HAP-1 (cell line): ENCODE measurements at regions not wholly inside any gene's neighbourhood (a gene's known extent, or its start where the extent isn't known, plus 50 kb on each side); places are given as distances from the start of the nearest gene placed in this dataset.

Source experiments
- DNase-seq, 2 experiments: peaks; one replicate each; pipeline ENCODE4 v3.0.0-alpha.2; 2016 to 2020; ENCODE audit warnings: low spot score in 2 of 2
- H3K27me3 ChIP-seq: fragments of 250-450 bp; sonication (Bioruptor Pico); 2 replicates; pipeline ENCODE4 v1.5.1; 2020; ENCODE audit warnings: low read depth, mild to moderate bottlenecking, moderate library complexity
- H3K36me3 ChIP-seq: fragments of 250-450 bp; sonication (Bioruptor Pico); replicated peaks from 2 replicates; pipeline ENCODE4 v1.5.1; 2020; ENCODE audit warnings: mild to moderate bottlenecking
- H3K4me1 ChIP-seq: fragments of 250-450 bp; sonication (Bioruptor Pico); 2 replicates; pipeline ENCODE4 v1.5.1; 2020; ENCODE audit warnings: mild to moderate bottlenecking
- H3K4me3 ChIP-seq: fragments of 250-450 bp; sonication (Bioruptor Pico); 2 replicates; pipeline ENCODE4 v1.5.1; 2020; ENCODE audit warnings: mild to moderate bottlenecking, moderate library complexity
- H3K9me3 ChIP-seq: fragments of 250-450 bp; sonication (Bioruptor Pico); 2 replicates; pipeline ENCODE4 v1.5.1; 2020; ENCODE audit warnings: mild to moderate bottlenecking, moderate library complexity
- in situ Hi-C: fragments of 300-500 bp; cut with MboI; formaldehyde crosslinking; loops from 3 replicates; pipeline ENCODE4 v1.14.3; 2020; ENCODE audit warnings: low sequenced_read_pairs, inconsistent platforms, mixed read lengths

GRCh38 chr14:49451938-49452337 is 134.2 kb downstream of the RPS29 start:
- Histone ChIP-seq H3K4me3 (no peak overlapping the region), H3K4me1 (peaks cover 4% of the 10 kb centered on the region), H3K27me3 (no peaks in the 10 kb centered on the region; the same call in 1 of the 2 replicates), H3K36me3 (no peaks in the 10 kb centered on the region), H3K9me3 (no peaks in the 10 kb centered on the region; the same call in 1 of the 2 replicates)
- DNase-seq, result no peak
- in situ Hi-C loops, result no loop called here

GRCh38 chr14:49449749-49450148 is 136.4 kb downstream of the RPS29 start:
- Histone ChIP-seq H3K4me3 (no peak overlapping the region), H3K4me1 (peaks cover 19% of the 10 kb centered on the region), H3K27me3 (no peaks in the 10 kb centered on the region; the same call in 1 of the 2 replicates), H3K9me3 (no peaks in the 10 kb centered on the region; the same call in 1 of the 2 replicates), H3K36me3 (no peaks in the 10 kb centered on the region)
- DNase-seq, result no peak
- in situ Hi-C loops, result no loop called here

GRCh38 chr14:49447540-49448107 is 138.6 kb downstream of the RPS29 start:
- no peak for DNase-seq
- no peaks in the 10 kb centered on the region; the same call in 1 of the 2 replicates for H3K9me3 ChIP-seq
- no peaks in the 10 kb centered on the region for H3K36me3 ChIP-seq
- no peaks in the 10 kb centered on the region for H3K27me3 ChIP-seq
- in situ Hi-C loops, result no loop called here
- no peak overlapping the region for H3K4me3 ChIP-seq
- H3K4me1 ChIP-seq, result peaks cover 19% of the 10 kb centered on the region

- H3K4me3 ChIP-seq, result no peak overlapping the region
- in situ Hi-C loops, result no loop called here
- DNase-seq, result no peak
- H3K4me1 ChIP-seq, result peaks cover 19% of the 10 kb centered on the region
- H3K27me3 ChIP-seq, result peaks cover 1% of the 10 kb centered on the region; the same call in 1 of the 2 replicates
- H3K9me3 ChIP-seq, result no peaks in the 10 kb centered on the region; the same call in 1 of the 2 replicates
- H3K36me3 ChIP-seq, result no peaks in the 10 kb centered on the region
Measured at GRCh38 chr14:49446801-49447200, 139.4 kb downstream of the RPS29 start.

GRCh38 chr14:49438256-49438770 is 147.9 kb downstream of the RPS29 start:
- in situ Hi-C loops, result no loop called here
- DNase-seq, result no peak
- Histone ChIP-seq H3K9me3 (no peaks in the 10 kb centered on the region), H3K27me3 (peaks cover 13% of the 10 kb centered on the region), H3K4me3 (no peak overlapping the region), H3K36me3 (no peaks in the 10 kb centered on the region), H3K4me1 (no peaks in the 10 kb centered on the region)

GRCh38 chr14:49428076-49428475 is 158.1 kb downstream of the RPS29 start:
- H3K27me3 ChIP-seq, result peaks cover 3% of the 10 kb centered on the region; the same call in 1 of the 2 replicates
- no peak for DNase-seq
- in situ Hi-C loops, result no loop called here

GRCh38 chr14:49427117-49427516 is 159.1 kb downstream of the RPS29 start:
- no peak for DNase-seq
- in situ Hi-C loops, result no loop called here

More at GRCh38 chr14:49428076-49428475, 158.1 kb downstream of the RPS29 start:
- no peaks in the 10 kb centered on the region for H3K36me3 ChIP-seq
- no peak overlapping the region for H3K4me3 ChIP-seq
- peaks cover 4% of the 10 kb centered on the region for H3K4me1 ChIP-seq
- no peaks in the 10 kb centered on the region for H3K9me3 ChIP-seq

GRCh38 chr14:49425921-49426320 is 160.3 kb downstream of the RPS29 start:
- Histone ChIP-seq H3K9me3 (no peaks in the 10 kb centered on the region), H3K27me3 (peaks cover 3% of the 10 kb centered on the region; the same call in 1 of the 2 replicates)
- in situ Hi-C loops, result no loop called here

More at GRCh38 chr14:49427117-49427516, 159.1 kb downstream of the RPS29 start:
- Histone ChIP-seq H3K4me1 (peaks cover 4% of the 10 kb centered on the region), H3K9me3 (no peaks in the 10 kb centered on the region), H3K4me3 (no peak overlapping the region), H3K36me3 (no peaks in the 10 kb centered on the region), H3K27me3 (peaks cover 3% of the 10 kb centered on the region; the same call in 1 of the 2 replicates)

GRCh38 chr14:49424436-49425331 is 161.5 kb downstream of the RPS29 start:
- Histone ChIP-seq H3K9me3 (no peaks in the 10 kb centered on the region), H3K4me1 (peaks cover 4% of the 10 kb centered on the region), H3K4me3 (no peak overlapping the region), H3K36me3 (no peaks in the 10 kb centered on the region), H3K27me3 (peaks cover 3% of the 10 kb centered on the region; the same call in 1 of the 2 replicates)
- in situ Hi-C loops, result no loop called here
- no peak for DNase-seq

More at GRCh38 chr14:49425921-49426320, 160.3 kb downstream of the RPS29 start:
- H3K4me1 ChIP-seq, result peaks cover 4% of the 10 kb centered on the region
- H3K4me3 ChIP-seq, result no peak overlapping the region
- no peaks in the 10 kb centered on the region for H3K36me3 ChIP-seq
- DNase-seq, result peak; percentile 39 to 78

GRCh38 chr14:49420201-49420600 is 166.0 kb downstream of the RPS29 start:
- Histone ChIP-seq H3K4me1 (peaks cover 3% of the 10 kb centered on the region; the same call in 1 of the 2 replicates), H3K27me3 (peaks cover 10% of the 10 kb centered on the region; the same call in 1 of the 2 replicates), H3K36me3 (no peaks in the 10 kb centered on the region), H3K9me3 (no peaks in the 10 kb centered on the region), H3K4me3 (no peak overlapping the region)
- no peak for DNase-seq
- in situ Hi-C loops, result no loop called here

- peaks cover 3% of the 10 kb centered on the region; the same call in 1 of the 2 replicates for H3K4me1 ChIP-seq
- H3K27me3 ChIP-seq, result 0 out of 2 replicates have a peak, but pooled peaks cover 6% of the 10 kb centered on the region
- H3K9me3 ChIP-seq, result no peaks in the 10 kb centered on the region
- no peaks in the 10 kb centered on the region for H3K36me3 ChIP-seq
- DNase-seq, result no peak
- in situ Hi-C loops, result no loop called here
- H3K4me3 ChIP-seq, result no peak overlapping the region
Measured at GRCh38 chr14:49418789-49419188, 167.4 kb downstream of the RPS29 start.

GRCh38 chr14:49417790-49418189 is 168.4 kb downstream of the RPS29 start:
- in situ Hi-C loops, result no loop called here
- Histone ChIP-seq H3K4me3 (no peak overlapping the region), H3K36me3 (no peaks in the 10 kb centered on the region), H3K27me3 (0 out of 2 replicates have a peak, but pooled peaks cover 6% of the 10 kb centered on the region), H3K9me3 (no peaks in the 10 kb centered on the region), H3K4me1 (peaks cover 3% of the 10 kb centered on the region; the same call in 1 of the 2 replicates)
- no peak for DNase-seq

- DNase-seq, result no peak
- H3K9me3 ChIP-seq, result no peaks in the 10 kb centered on the region
- peaks cover 14% of the 10 kb centered on the region for H3K27me3 ChIP-seq
- H3K36me3 ChIP-seq, result no peaks in the 10 kb centered on the region
- H3K4me3 ChIP-seq, result no peak overlapping the region
- H3K4me1 ChIP-seq, result no peaks in the 10 kb centered on the region
- in situ Hi-C loops, result no loop called here
Measured at GRCh38 chr14:49408187-49408933, 177.8 kb downstream of the RPS29 start.
